ENCODE measurements at regions not wholly inside any gene's neighbourhood (a gene's known extent, or its start where the extent isn't known, plus 50 kb on each side); places are given as distances from the start of the nearest gene placed in this dataset.

- no peak for DNase-seq (ENCODE audit: low read depth)
Measured at GRCh38 chr14:95386536-95387095, 66.9 kb upstream of the CLMN start.

- DNase-seq (ENCODE audit: low read depth) = no peak
Measured at GRCh38 chr14:95385701-95386100, 66.0 kb upstream of the CLMN start.

- DNase-seq (ENCODE audit: low read depth) = no peak
Measured at GRCh38 chr14:95382747-95383146, 63.0 kb upstream of the CLMN start.

- no peak for DNase-seq (ENCODE audit: low read depth)
Measured at GRCh38 chr14:95381726-95382125, 62.0 kb upstream of the CLMN start.

DNA sequence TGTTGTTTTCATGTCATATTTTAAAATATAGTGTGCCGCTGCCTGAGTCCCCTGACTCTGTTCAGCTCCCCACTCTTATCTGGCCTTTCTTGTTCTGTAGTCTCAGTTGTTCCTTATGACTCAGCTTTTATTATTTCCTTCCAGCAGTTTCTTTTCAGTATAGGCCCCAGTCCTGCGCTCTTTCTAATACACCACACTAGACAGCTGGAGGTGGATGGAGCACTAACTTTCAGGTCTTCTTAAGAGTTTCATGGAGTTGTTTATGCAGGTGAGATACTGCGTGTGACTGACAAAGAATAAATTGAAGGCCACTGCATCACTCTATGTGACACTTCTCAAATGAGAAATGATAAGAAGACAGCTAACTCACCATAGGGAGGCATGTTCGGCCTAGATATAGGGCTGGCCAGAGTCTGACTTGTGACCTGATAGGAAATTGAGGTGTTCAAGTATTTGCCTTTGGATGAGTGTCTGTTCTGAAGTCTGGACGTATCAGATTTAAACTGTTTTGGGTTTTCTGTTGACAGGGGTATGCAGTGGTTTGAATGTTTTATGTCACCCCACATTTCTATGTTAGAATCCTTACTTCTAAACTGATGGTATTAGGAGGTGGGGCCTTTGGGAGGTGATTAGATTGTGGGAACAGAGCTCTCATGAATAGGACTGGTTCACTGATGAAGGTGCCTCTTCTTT is 60.8 kb upstream of the CLMN start:
- DNase-seq (ENCODE audit: low read depth) = no peak

- no peak for DNase-seq (ENCODE audit: low read depth)
Measured at GRCh38 chr14:95379634-95380033, 59.9 kb upstream of the CLMN start.

DNA sequence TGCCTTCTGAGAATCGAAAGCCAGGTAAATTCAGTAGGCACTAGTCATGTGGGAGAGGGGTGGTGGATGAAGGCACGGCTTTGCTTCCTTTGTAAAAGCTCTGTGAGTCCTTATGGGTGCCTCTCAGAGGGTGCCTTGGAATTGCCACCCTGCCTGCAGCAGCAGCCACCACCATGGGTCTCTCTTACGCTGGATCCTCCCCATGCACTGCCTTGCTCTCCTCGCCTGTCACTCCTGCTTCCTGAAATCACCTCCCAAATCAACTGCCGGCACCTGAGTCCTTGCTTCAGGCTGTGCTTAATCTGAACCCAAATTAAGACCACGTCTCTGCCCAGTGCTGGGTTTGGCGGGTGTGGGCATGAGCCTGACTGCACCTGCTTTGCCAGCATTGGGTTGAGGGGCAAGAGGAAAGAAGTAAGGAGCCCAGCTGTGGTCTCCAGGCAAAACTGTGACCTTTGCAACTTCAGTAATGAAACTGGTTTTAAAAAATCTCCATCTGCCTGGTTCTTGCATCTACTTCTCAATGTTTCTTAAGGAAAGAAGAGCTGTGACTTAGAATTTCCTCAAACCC is 55.9 kb upstream of the CLMN start:
- DNase-seq (ENCODE audit: low read depth) = no peak

GRCh38 chr14:95374239-95374997 is 54.7 kb upstream of the CLMN start:
- DNase-seq (ENCODE audit: low read depth) = no peak

DNA sequence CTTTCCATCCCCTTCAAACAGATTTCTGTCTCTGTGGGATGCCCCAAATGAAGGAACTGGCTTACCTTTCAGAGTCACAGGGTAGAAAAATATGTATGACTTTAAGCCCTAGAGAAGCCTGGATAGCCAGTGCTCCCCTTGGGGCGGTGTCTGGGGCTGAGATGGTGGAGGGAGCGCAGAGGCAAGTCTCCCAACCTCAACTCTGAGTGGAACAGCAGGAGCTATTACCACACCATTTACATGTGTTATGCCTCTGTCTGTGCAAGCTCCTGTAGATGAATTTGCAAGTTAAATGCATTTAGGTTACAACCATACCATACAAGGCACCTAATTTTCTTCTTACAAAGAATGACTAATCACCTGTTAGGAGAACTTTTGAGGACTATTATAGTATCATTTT is 50.4 kb upstream of the CLMN start:
- DNase-seq (ENCODE audit: low read depth) = no peak
